SHP77 (cell line): ENCODE measurements at regions not wholly inside any gene's neighbourhood (a gene's known extent, or its start where the extent isn't known, plus 50 kb on each side); places are given as distances from the start of the nearest gene placed in this dataset.

Experiments used
- DNase-seq, 2 experiments: peaks; one replicate each; lab custom pipeline; 2025; lab: John Stamatoyannopoulos, UW

DNA sequence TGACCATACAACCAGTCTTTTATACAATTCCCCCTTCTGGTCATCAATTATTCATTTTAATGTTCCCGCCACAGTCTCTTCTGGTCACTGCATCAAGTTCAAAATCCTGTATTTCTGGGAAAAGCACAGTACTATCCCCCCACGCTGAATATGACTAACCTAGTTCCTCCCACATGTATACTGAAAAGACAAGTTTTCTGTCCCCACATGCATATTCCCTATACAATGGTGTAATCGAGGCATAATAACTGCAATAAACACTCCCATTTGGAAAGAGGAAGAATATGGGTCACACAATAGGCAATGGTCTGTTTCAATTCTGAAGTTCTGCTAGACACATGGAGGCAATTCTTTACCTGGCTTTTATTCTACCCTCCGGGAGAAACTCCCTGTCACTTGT, 344.9 kb downstream of the EFNA5 start:
- DNase-seq, result no peak

GRCh38 chr5:107324809-107325208, 345.9 kb downstream of the EFNA5 start:
- no peak for DNase-seq

- DNase-seq, result no peak
Observed at GRCh38 chr5:107324071-107324470, 346.7 kb downstream of the EFNA5 start.

DNA sequence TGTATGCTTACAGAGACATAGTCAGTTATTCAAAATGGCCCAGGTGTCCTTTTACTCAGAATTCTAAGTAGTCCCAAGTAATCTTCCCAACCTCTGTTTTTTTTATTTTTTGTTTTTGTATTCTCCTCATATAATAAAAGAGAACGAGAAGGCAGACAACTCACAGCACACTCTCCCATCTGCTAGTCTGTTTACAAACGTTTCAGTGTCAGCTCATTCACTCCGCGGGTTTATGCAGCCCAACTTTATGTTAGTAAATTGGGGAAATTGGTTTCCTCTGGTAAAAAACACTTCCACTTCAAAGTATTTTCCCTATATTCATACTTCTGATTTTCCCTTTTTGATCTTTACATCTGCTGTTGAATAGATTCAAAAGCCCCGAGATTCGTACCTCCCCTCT, 347.2 kb downstream of the EFNA5 start:
- no peak for DNase-seq

- no peak for DNase-seq
Observed at GRCh38 chr5:107322936-107323335, 347.8 kb downstream of the EFNA5 start.

GRCh38 chr5:107321906-107322305, 348.8 kb downstream of the EFNA5 start:
- no peak for DNase-seq

DNA sequence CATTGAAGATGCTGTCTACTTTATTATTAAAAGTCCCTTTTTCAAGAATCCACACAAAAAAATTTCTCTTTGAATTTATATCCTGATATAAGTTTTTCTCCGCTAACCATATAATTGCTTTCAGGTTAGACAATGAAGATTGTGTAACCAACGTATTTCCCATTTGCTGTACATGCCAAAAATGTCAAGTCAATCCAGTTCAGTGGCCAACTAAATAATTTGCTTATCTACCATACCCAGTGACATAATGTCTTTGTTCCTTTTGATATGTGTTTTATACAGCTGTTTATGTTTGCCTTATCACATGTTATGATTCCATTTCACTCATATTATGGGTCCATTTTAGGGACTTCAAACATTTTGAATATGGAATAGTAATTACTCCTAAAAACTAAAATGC, 349.9 kb downstream of the EFNA5 start:
- DNase-seq, result no peak

- DNase-seq, result no peak
Observed at GRCh38 chr5:107320376-107320775, 350.4 kb downstream of the EFNA5 start.

DNA sequence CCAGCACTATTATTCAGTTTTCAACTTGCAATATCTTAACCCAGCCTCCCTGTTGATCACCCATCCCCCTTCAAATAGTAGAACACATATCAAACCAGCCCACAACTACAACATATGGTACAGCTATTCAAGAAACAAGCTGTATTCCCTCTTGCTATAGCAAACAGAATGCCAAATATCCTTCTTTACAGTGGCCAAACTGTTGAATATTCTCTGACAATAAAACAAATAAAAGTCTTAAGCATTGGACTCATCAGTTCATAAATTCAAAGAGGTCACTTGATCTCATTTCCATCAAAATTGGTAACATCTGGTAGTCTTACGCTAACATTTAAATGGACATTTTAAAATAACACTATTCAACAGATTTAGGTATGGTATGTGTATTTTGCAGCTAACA, 350.8 kb downstream of the EFNA5 start:
- DNase-seq, result no peak

DNA sequence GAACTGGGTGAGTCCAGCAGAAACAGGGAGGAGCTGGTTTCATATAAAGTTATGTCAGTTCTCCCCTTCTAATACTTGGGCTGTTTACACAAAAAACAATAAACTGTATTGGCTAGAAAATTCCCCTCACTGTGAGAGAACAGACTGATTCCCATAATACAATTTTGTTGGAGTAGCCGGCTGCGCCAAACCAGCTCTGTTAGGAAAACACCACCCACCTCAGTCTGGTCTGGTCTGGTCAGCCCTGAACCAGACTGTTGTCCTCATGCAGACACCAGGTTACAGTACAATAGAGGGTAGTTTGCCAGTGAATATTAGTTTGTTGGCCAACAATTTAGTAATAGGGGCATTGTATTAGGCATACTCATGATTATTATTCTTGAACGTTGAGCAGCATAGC, 356.4 kb downstream of the EFNA5 start:
- DNase-seq, result no peak

DNA sequence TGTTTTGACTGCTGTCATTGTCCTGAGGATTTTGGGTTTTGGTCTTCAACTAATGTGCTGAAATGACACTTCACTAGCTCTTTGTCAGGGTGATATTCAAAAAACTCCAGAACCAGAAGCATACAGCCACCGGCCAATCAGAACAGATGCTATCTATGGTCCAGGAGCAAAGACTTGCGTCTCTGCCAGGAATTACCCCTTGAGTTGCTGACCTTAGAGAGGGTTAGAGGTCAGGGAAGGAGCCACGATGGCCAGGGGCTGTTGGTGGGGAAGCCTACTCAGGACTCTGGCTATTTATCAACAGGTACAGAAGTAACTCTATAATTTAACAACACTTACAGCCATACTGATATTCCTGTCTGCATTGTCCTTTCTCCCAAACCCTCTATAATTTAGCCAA, 356.8 kb downstream of the EFNA5 start:
- DNase-seq, result no peak

DNA sequence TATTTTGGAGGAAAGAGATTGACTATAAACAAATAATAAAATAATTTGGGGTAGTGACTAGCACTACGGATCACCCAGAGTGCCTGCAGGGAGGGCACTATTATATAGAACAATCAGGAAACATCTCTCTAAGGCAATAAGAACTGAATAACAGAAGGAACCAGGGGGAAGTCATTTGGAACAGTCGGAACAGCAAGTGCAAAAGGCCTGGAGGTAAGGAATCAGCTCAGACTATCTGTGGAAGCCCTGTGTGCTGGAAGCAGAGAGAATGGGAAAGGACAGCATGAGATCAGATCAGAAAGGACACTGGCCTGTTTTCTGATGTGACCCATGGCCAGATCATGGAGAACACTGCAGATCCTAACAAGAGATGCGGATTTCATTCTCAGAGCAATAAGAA, 357.6 kb downstream of the EFNA5 start:
- no peak for DNase-seq

- no peak for DNase-seq
Observed at GRCh38 chr5:107310181-107310580, 360.6 kb downstream of the EFNA5 start.

- no peak for DNase-seq
Observed at GRCh38 chr5:107306594-107306993, 364.1 kb downstream of the EFNA5 start.

GRCh38 chr5:107306002-107306401, 364.7 kb downstream of the EFNA5 start:
- DNase-seq, result no peak

DNA sequence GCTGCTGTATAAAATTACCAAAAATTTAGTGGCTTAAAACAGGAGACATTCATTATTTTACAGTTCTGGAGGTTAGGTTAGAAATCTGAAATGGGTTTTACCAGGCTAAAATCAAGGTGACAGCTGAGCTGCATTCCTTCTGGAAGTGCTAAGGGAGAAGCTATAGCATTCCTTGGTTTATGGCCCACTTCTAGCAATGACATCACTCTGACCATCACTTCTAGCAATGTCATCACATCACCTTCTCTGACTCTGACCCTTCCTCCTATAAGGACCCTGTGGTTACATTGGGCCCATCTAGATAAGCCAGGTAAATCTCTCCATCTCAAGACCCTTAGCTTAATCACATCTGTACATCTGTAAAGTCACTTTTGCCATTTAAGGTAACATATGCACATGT, 366.1 kb downstream of the EFNA5 start:
- DNase-seq, result no peak

GRCh38 chr5:107303171-107303968, 367.4 kb downstream of the EFNA5 start:
- no peak for DNase-seq

DNA sequence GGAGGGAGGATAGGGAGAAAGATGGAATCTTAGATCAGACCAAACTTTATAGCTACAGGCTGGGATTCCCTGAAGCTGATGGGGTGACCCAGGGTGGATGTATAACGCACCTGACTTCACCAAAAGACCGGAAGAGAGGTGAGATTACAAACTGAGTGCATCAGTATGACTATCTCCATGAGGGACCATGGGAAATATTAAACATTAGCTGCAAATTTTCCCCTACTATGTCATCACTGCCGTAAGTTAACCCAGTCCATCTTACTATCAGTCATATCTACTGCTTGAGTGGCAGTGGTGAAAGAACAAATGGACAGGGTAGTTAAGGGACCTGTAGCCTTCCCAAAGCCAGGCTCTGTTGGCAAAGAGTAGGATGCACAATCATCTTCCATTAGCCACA, 368.3 kb downstream of the EFNA5 start:
- DNase-seq, result no peak

DNA sequence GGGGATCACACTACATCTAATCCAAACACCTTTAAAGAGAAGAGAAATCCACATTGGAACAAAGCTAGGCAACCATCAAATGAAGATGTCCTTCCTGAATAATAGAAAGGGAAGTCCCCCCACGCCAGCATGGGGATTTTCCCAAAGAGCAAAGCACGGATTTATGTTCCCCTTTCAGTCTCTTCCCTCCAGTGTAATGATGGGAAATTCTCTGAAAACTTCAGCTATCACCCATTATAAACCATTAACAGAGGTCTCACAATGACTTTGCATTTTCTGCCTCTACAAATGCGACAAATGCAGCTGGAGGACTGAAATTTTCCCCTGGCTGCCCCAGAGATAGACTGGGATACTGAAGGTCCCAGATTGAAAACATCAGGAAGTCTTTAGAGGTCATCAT, 368.7 kb downstream of the EFNA5 start:
- no peak for DNase-seq

DNA sequence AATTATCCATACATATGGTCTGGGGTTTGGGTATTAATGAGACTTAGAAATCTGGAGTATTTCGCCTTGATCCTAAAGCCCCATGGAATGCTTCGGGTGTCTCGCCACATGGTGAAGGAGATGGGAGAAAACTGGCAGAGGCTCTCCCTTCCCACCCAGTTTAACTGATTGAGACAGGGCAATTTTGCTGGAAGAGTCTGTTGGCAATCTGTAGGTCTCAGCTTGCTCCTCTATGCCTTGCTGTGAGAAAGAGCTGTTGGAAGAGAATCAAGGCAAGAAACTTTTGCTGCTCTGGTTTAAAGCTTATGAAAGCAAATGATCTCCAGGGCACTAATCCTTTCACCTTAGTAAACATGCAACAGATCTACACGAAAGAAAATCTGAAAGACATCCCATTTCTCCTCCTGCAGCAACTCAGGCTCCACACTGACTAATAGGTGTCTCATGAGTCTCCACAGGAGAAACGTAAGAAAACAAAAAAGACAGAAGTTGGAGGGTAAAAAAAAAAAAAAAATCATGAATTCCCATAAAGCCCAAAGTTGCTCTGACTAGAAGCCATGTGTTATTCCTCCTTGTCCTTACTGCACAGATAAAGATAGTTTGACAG, 369.9 kb downstream of the EFNA5 start:
- no peak for DNase-seq

DNA sequence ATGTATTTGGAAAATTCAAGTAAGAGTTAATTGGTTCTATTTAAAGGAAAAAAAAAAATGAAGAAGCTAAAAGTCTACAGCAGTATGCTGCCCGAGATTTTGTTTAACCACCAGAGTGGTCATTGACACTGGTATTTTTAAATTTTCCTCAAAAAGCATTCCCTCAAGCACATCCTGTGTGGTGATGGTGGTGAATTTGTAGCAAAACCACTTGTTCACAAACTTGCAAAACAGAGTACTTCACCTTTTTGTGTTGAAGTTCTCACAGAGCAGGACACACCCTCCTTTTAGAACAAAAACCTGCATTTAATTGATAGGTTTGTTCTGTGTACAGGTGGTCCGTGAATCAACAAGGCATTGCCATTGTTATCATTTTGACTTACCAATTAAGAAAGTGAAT, 374.2 kb downstream of the EFNA5 start:
- no peak for DNase-seq

- DNase-seq, result no peak
Observed at GRCh38 chr5:107295914-107296313, 374.8 kb downstream of the EFNA5 start.

DNA sequence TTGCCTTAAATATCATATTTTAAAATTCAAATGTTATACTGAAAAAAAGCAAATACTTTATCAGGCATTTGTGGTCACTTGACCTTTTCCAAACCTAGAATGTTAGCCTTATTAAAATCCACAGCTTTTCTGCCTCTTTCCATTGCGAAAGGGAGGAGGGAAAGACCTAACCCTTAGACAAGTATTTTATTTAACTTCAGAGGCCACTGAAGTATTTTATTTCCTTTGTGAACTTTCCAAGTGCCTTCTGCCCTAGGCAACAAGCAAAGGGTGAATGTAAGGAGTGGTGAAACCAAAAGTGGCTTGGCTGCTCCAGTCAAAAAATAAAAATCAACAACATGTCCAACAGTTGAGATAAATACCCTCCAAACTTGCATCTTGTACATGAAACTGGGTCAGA, 376.1 kb downstream of the EFNA5 start:
- DNase-seq, result no peak

DNA sequence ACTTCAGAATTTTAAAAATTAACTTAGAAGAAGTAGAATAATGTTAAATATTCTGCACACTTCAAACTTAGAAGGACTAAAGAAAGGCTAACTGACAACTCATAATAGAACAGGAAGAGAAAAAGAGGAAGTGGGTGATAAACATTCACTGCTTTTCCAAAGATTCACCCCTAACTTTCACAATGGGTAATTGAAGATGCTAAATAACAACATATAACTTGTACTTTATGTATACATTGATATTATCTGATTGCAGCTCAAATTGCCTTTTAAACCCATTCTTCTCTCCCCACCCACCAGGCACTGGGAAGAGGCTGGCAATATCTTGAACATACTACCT, 376.6 kb downstream of the EFNA5 start:
- no peak for DNase-seq
